Gastrocnemius medialis (tissue), 4 donors: ENCODE measurements at regions not wholly inside any gene's neighbourhood (a gene's known extent, or its start where the extent isn't known, plus 50 kb on each side); places are given as distances from the start of the nearest gene placed in this dataset.

Experiments used
- ATAC-seq, 2 donors: fragments of 150-250 bp; one replicate each; pipeline ENCODE4 v1.9.1; 2016
- DNase-seq, 2 donors: peaks; one replicate each; pipeline ENCODE4 v3.0.0-alpha.2; 2019
- H3K27ac ChIP-seq, 4 donors: fragments of 200-600 bp; sonication (generic); 1 replicate in 1 of 4; 2 replicates in 3 of 4; pipeline ENCODE4 v1.5.1; 2016 to 2018; ENCODE audit warnings: mild to moderate bottlenecking in 2 of 4, moderate library complexity in 1 of 4
- H3K27me3 ChIP-seq, 3 donors: fragments of 200-600 bp; sonication (generic) in 2 of 3; 1 replicate in 1 of 3; 2 replicates in 2 of 3; pipeline versions ENCODE4 v1.5.1 to v1.6.0; 2016 to 2019; ENCODE audit warnings: mild to moderate bottlenecking in 1 of 3, moderate library complexity in 1 of 3
- H3K36me3 ChIP-seq, 2 donors: fragments of 200-600 bp; sonication (generic) in 1 of 2; one replicate each; pipeline ENCODE4 v1.5.1; 2017 to 2018
- H3K4me1 ChIP-seq, 2 donors: fragments of 200-600 bp; sonication (generic) in 1 of 2; one replicate each; pipeline ENCODE4 v1.5.1; 2016 to 2017; ENCODE audit warnings: mild to moderate bottlenecking in 2 of 2
- H3K4me3 ChIP-seq, 4 donors: fragments of 200-600 bp; sonication (generic) in 3 of 4; 1 replicate in 1 of 4; 2 replicates in 3 of 4; pipeline ENCODE4 v1.5.1; 2016 to 2019; ENCODE audit warnings: mild to moderate bottlenecking in 2 of 4
- H3K9me3 ChIP-seq, 3 donors: fragments of 200-600 bp; sonication (generic) in 2 of 3; 1 replicate in 1 of 3; 2 replicates in 2 of 3; pipeline ENCODE4 v1.5.1; 2016 to 2019
- CTCF ChIP-seq, 5 experiments: fragments of 450-650 bp in 3 of 5; fragments of 200-600 bp in 2 of 5; sonication (generic) in 2 of 5; IDR thresholded peaks in 4 of 5; conservative IDR thresholded peaks in 1 of 5; 1 replicate in 4 of 5; 2 replicates in 1 of 5; pipeline ENCODE4 v1.5.1; 2016 to 2019; ENCODE audit warnings: antibody characterized with exemption in 5 of 5, mild to moderate bottlenecking in 3 of 5, moderate library complexity in 3 of 5
- POLR2A ChIP-seq, 2 donors: fragments of 450-650 bp; IDR thresholded peaks; one replicate each; pipeline ENCODE4 v1.6.1; 2017; ENCODE audit warnings: antibody characterized with exemption in 2 of 2, mild to moderate bottlenecking in 2 of 2, moderate library complexity in 2 of 2
- in situ Hi-C, 4 donors: fragments of 200-750 bp; cut with MboI; loops; one replicate each; pipeline versions ENCODE4 v1.15.0 to v1.8.0; 2017; ENCODE audit warnings: low sequenced_read_pairs in 4 of 4
- intact Hi-C: fragments of 100-400 bp; cut with DNase I; formaldehyde crosslinking; loops from one replicate; pipeline ENCODE4 v1.15.1; 2023; ENCODE audit warnings: low total_unique reads

- TF ChIP-seq POLR2A (IDR thresholded peaks at IDR 0.05) (no peak), CTCF (IDR thresholded peaks at IDR 0.05 in 4 of 5, conservative IDR thresholded peaks at IDR 0.05 in 1 of 5) (no peak)
- Histone ChIP-seq H3K36me3 (no peaks in the 10 kb centered on the region), H3K4me3 (no peak overlapping the region), H3K9me3 (no peaks in the 10 kb centered on the region), H3K27me3 (no peaks in the 10 kb centered on the region), H3K27ac (no peak overlapping the region), H3K4me1 (no peaks in the 10 kb centered on the region)
- in situ Hi-C loops: no loop called here
- intact Hi-C loops: no loop called here
- DNase-seq (no peak), ATAC-seq (no peak)
These were observed 237.8 kb upstream of the ADGRL3 start for GRCh38 chr4:60962286-60962685.

GRCh38 chr4:60981534-60981933, 218.6 kb upstream of the ADGRL3 start:
- H3K4me3 ChIP-seq: no peak overlapping the region
- no peaks in the 10 kb centered on the region for H3K36me3 ChIP-seq
- no peaks in the 10 kb centered on the region for H3K4me1 ChIP-seq
- in situ Hi-C loops (no loop called here), intact Hi-C loops (no loop called here)
- no peaks in the 10 kb centered on the region for H3K9me3 ChIP-seq
- TF ChIP-seq POLR2A (IDR thresholded peaks at IDR 0.05) (no peak), CTCF (IDR thresholded peaks at IDR 0.05 in 4 of 5, conservative IDR thresholded peaks at IDR 0.05 in 1 of 5) (no peak)
- DNase-seq (no peak), ATAC-seq (no peak)
- H3K27ac ChIP-seq: no peak overlapping the region
- no peaks in the 10 kb centered on the region for H3K27me3 ChIP-seq

- in situ Hi-C loops: no loop called here
These were observed 211.0 kb upstream of the ADGRL3 start for GRCh38 chr4:60989141-60989540.

GRCh38 chr4:60992037-60992436, 208.1 kb upstream of the ADGRL3 start:
- Histone ChIP-seq H3K9me3 (no peaks in the 10 kb centered on the region), H3K4me1 (no peaks in the 10 kb centered on the region), H3K27me3 (no peaks in the 10 kb centered on the region), H3K27ac (no peak overlapping the region), H3K4me3 (no peak overlapping the region), H3K36me3 (no peaks in the 10 kb centered on the region)
- DNase-seq (no peak), ATAC-seq (no peak)
- in situ Hi-C loops (no loop called here), intact Hi-C loops (no loop called here)
- TF ChIP-seq POLR2A (IDR thresholded peaks at IDR 0.05): no peak
- no peak for TF ChIP-seq CTCF (IDR thresholded peaks at IDR 0.05 in 4 of 5, conservative IDR thresholded peaks at IDR 0.05 in 1 of 5)

More at GRCh38 chr4:60989141-60989540, 211.0 kb upstream of the ADGRL3 start:
- H3K4me3 ChIP-seq: no peak overlapping the region
- no peak for DNase-seq
- H3K27ac ChIP-seq: no peak overlapping the region
- TF ChIP-seq POLR2A (IDR thresholded peaks at IDR 0.05) (no peak), CTCF (IDR thresholded peaks at IDR 0.05 in 4 of 5, conservative IDR thresholded peaks at IDR 0.05 in 1 of 5) (no peak)
- no peaks in the 10 kb centered on the region for H3K4me1 ChIP-seq
- ATAC-seq: no peak
- no peaks in the 10 kb centered on the region for H3K9me3 ChIP-seq
- H3K27me3 ChIP-seq: no peaks in the 10 kb centered on the region
- no peaks in the 10 kb centered on the region for H3K36me3 ChIP-seq
- intact Hi-C loops: no loop called here

GRCh38 chr4:61003301-61003700, 196.8 kb upstream of the ADGRL3 start:
- no peak overlapping the region for H3K27ac ChIP-seq

More at GRCh38 chr4:61003301-61003700, 196.8 kb upstream of the ADGRL3 start:
- H3K36me3 ChIP-seq: no peaks in the 10 kb centered on the region
- TF ChIP-seq POLR2A (IDR thresholded peaks at IDR 0.05) (no peak), CTCF (IDR thresholded peaks at IDR 0.05 in 4 of 5, conservative IDR thresholded peaks at IDR 0.05 in 1 of 5) (no peak)
- DNase-seq (no peak), ATAC-seq (no peak)
- no peak overlapping the region for H3K4me3 ChIP-seq
- intact Hi-C loops: no loop called here
- no peaks in the 10 kb centered on the region for H3K27me3 ChIP-seq
- in situ Hi-C loops: no loop called here
- no peaks in the 10 kb centered on the region for H3K9me3 ChIP-seq
- no peaks in the 10 kb centered on the region for H3K4me1 ChIP-seq
